GM12875 (cell line): ENCODE measurements at regions not wholly inside any gene's neighbourhood (a gene's known extent, or its start where the extent isn't known, plus 50 kb on each side); places are given as distances from the start of the nearest gene placed in this dataset.
A peak's percentile ranks its signal among the peaks of the same experiment; 100 is the strongest.

Experiments used
- H3K4me3 ChIP-seq: one replicate; pipeline ENCODE4 v1.5.1; 2011; ENCODE audit warnings: low read depth, low read length, control low read depth
- TF ChIP-seq, protein P1 (sequence below): IDR thresholded peaks from 2 replicates; pipeline ENCODE4 v1.5.1; 2011; ENCODE audit warnings: low read depth, mild to moderate bottlenecking, control low read depth, inconsistent platforms, low read length, moderate library complexity, borderline replicate concordance; ENCODE audit not compliant: insufficient read depth

DNA sequence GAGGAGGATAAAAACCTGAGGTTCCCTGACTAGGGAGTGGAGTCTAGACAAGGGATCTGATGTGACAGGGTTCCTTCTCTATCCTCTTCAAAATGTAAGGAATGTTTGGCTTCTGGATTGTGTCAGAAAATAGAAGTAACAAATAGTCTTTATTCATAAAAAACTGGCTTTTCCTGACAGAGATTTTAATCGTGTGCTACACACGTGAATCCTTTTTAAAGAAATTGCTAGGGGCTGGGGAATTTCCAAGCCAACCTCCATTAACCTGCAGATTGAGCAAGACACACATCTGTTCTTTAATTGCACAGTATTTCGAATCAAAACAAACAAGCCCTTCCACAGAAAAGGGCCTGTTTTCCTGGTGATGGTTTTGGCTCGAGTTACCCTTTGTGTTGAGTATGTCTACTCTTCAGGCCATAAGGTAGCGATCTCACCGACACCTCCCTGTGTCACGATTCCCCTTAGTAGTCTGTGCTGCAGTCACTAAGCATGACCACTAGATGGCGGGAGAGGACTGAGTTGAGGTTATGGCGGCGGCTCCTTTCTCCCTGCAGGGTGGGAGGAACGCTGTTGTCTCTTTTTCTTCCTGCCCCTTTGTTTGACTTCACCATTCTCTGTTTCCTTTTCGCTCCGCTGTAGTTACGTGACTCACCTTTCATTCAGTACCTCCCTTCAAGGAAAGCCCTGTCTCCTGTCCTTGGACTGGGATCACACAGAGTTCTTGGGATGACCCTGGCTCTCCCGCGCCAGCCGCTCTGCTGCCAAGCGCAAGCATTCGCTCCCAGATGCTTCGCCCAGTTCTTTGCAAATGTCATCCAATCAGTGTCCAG lies 137.1 kb upstream of the SLC24A2 start:
- peak overlapping the region; percentile 15 for H3K4me3 ChIP-seq
- TF ChIP-seq, protein P1, sequence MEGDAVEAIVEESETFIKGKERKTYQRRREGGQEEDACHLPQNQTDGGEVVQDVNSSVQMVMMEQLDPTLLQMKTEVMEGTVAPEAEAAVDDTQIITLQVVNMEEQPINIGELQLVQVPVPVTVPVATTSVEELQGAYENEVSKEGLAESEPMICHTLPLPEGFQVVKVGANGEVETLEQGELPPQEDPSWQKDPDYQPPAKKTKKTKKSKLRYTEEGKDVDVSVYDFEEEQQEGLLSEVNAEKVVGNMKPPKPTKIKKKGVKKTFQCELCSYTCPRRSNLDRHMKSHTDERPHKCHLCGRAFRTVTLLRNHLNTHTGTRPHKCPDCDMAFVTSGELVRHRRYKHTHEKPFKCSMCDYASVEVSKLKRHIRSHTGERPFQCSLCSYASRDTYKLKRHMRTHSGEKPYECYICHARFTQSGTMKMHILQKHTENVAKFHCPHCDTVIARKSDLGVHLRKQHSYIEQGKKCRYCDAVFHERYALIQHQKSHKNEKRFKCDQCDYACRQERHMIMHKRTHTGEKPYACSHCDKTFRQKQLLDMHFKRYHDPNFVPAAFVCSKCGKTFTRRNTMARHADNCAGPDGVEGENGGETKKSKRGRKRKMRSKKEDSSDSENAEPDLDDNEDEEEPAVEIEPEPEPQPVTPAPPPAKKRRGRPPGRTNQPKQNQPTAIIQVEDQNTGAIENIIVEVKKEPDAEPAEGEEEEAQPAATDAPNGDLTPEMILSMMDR: peak; percentile 94

DNA sequence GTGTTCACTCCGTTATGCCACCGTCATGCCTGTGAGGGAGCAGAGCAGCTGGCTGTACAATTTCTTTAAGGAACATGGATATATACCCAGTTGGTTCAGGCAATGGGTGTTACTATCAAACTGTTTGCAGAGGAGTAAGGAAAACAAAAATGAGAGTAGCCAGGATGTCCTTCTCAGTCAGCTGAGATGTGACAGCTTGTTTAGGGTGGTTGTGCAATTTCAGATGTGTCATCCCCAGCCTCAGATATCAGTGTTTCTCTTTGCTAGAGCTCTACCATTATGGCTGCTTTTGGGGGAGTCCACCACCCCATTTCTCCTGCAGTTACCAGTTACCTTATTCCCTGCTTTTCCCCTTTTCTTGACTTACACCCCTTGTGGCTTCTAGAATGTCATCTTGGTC lies 135.2 kb upstream of the SLC24A2 start:
- TF ChIP-seq, protein P1: no peak
- H3K4me3 ChIP-seq: no peak overlapping the region

GRCh38 chr9:19922476-19923118 lies 133.8 kb upstream of the SLC24A2 start:
- H3K4me3 ChIP-seq: no peak overlapping the region
- TF ChIP-seq, protein P1: 0 out of 2 replicates have a peak, but pooled peaks have one; percentile 5

DNA sequence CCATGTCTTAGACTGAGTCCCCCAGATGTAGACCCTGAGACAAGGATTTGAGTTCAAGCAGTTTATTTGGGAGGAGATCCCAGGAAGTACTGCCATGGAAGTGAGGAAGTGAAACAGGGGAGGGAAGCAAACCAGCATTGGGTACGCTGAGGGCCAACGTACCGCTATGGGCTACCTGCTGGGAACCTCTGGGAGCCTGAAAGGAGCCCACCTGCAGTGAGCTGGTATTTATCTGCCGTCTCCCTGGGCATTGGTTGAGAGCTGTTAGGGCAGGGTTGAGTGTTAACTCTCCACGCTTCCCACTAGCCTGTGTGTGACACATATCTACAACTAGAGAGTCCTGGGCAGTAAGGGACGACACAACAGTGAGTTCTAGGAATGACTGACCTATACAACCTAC lies 131.6 kb upstream of the SLC24A2 start:
- TF ChIP-seq, protein P1: no peak
- H3K4me3 ChIP-seq: no peak overlapping the region

- TF ChIP-seq, protein P1: no peak
- H3K4me3 ChIP-seq: no peak overlapping the region
Measured at GRCh38 chr9:19918630-19919029, 129.8 kb upstream of the SLC24A2 start.

DNA sequence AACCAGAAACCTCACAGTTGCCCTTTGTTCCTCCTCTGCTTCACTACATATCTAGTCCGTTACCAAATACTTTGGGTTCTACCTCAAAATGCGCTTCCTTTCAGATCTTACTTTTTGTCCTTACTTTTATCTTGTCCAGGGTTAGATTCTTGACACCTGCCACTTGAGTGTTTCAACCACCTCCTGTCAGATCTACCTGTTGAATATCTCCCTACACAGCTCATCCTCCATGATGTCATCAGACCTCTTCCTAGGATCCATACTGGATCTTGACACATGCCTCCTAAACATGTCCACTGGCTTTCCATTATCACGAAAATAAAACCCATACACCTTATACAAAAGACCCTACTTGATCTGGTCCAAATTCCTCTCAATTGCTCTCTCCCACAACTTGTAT lies 125.2 kb upstream of the SLC24A2 start:
- H3K4me3 ChIP-seq: no peak overlapping the region
- TF ChIP-seq, protein P1: no peak

DNA sequence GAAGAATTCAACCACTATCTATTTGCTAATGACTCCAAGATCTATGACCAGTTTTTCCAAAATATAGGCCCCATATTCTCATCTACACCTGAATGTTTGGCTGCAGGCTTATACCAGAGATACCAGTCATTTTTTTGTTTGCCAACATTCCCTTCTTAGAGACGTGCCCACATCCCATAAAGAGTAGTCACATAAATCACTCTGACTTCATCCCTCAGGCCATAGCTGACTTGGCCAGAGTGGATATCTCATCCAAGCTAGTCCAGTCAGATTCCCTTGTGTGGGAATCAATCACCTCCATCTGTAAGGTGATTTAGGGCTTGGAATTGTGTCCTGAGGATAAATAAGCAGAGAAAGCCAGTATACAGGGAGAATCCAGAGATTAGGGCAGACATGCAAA lies 124.3 kb upstream of the SLC24A2 start:
- no peak overlapping the region for H3K4me3 ChIP-seq
- TF ChIP-seq, protein P1: no peak
